Astrocyte of the cerebellum (primary cell): ENCODE measurements at regions not wholly inside any gene's neighbourhood (a gene's known extent, or its start where the extent isn't known, plus 50 kb on each side); places are given as distances from the start of the nearest gene placed in this dataset.

ENCODE experiments used
- DNase-seq: peaks from one replicate; pipeline ENCODE4 v3.0.0-alpha.2; 2011; ENCODE audit warnings: low read depth
- H3K4me3 ChIP-seq: 2 replicates; pipeline ENCODE4 v1.5.1; 2011; ENCODE audit warnings: mild to moderate bottlenecking, low read depth, low read length, moderate library complexity
- CTCF ChIP-seq: IDR thresholded peaks from 2 replicates; pipeline ENCODE4 v1.5.1; 2012; ENCODE audit warnings: low read length, low read depth, moderate library complexity, mild to moderate bottlenecking; ENCODE audit errors: missing control alignments
- in situ Hi-C: cut with HindIII; loops from 2 replicates; pipeline ENCODE4 v1.10.0; 2017; ENCODE audit warnings: low sequenced_read_pairs

DNA sequence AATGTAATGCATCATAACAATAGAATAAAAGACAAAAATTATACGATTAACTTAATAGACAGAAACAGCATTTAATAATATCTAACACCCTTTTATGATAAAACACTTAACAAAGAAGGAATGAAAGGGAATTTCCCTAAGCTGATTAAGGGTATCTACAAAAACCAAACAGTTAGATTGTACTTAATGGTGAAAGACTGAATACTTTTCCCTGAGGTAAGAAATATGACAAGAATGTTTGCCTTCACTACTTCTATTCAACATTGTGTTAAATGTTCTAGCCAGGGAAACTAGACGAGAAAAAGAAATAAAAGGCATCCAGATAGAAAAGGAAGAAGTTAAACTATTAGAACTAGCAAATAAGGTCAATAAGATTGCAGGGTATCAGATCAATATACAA is 276.9 kb downstream of the BAMBI start:
- no peak for TF ChIP-seq CTCF
- H3K4me3 ChIP-seq, result no peak overlapping the region
- no peak for DNase-seq
- in situ Hi-C loops, result no loop called here

- no peak overlapping the region for H3K4me3 ChIP-seq
- TF ChIP-seq CTCF, result no peak
- in situ Hi-C loops, result no loop called here
- no peak for DNase-seq
Observed at GRCh38 chr10:28958468-28958867, 281.1 kb downstream of the BAMBI start.

- no peak overlapping the region for H3K4me3 ChIP-seq
- no peak for DNase-seq
- in situ Hi-C loops, result no loop called here
- TF ChIP-seq CTCF, result no peak
Observed at GRCh38 chr10:28959850-28960501, 282.7 kb downstream of the BAMBI start.

DNA sequence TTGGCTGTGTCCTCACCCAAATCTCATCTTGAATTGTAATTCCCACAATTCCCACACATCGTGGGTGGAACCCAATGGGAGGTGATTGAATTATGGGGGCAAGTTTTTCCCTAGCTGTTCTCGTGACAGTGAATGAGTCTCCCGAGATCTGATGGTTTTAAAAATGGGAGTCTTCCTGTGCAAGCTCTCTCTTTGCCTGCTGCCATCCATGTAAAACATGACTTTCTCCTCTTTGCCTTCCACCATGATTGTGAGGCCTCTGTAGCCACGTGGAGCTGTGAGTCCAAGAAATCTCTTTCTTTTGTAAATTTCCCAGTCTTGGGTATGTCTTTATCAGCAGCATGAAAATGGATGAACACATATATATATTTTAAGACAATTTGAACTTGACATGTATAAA is 285.4 kb downstream of the BAMBI start:
- in situ Hi-C loops, result no loop called here
- H3K4me3 ChIP-seq, result no peak overlapping the region
- no peak for TF ChIP-seq CTCF
- no peak for DNase-seq

- no peak for TF ChIP-seq CTCF
- H3K4me3 ChIP-seq, result no peak overlapping the region
- DNase-seq, result no peak
- in situ Hi-C loops, result no loop called here
Observed at GRCh38 chr10:28963539-28964221, 286.4 kb downstream of the BAMBI start.

GRCh38 chr10:28965937-28966336 is 288.6 kb downstream of the BAMBI start:
- no peak overlapping the region for H3K4me3 ChIP-seq
- no peak for TF ChIP-seq CTCF
- in situ Hi-C loops, result no loop called here
- DNase-seq, result no peak
